GM12865 (cell line): ENCODE measurements at regions not wholly inside any gene's neighbourhood (a gene's known extent, or its start where the extent isn't known, plus 50 kb on each side); places are given as distances from the start of the nearest gene placed in this dataset.

ENCODE experiments used
- DNase-seq: peaks from one replicate; pipeline ENCODE4 v3.0.0; 2010; ENCODE audit warnings: low read depth
- H3K4me3 ChIP-seq: 2 replicates; pipeline ENCODE4 v1.5.1; 2011; ENCODE audit warnings: mild to moderate bottlenecking, low read depth, low read length, control low read depth
- CTCF ChIP-seq: IDR thresholded peaks from 2 replicates; pipeline ENCODE4 v1.5.1; 2011; ENCODE audit warnings: low read length, control low read depth, low read depth, inconsistent platforms; ENCODE audit not compliant: insufficient read depth; ENCODE audit errors: missing control alignments

DNA sequence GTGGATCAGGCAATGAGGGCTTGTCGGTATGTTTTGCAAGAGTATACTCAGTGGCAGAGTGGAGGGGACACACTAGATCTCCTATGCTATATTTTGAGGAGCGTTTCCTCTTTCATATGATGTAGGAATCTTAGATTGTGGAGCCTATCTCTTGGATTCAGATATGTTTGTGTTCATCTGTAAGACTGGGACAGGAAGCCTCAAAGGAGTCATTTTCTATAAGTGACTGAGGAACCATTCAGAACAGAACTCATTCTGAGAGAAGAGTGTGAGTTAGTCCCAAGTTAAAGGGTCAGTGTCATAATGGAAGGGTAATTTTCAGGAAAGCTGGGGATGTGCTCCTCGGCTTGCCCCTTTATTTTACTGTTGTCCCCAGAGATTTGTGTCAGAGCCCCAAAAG, 107.7 kb downstream of the PTGS2 start:
- no peak for TF ChIP-seq CTCF
- no peak for DNase-seq
- no peak overlapping the region for H3K4me3 ChIP-seq

DNA sequence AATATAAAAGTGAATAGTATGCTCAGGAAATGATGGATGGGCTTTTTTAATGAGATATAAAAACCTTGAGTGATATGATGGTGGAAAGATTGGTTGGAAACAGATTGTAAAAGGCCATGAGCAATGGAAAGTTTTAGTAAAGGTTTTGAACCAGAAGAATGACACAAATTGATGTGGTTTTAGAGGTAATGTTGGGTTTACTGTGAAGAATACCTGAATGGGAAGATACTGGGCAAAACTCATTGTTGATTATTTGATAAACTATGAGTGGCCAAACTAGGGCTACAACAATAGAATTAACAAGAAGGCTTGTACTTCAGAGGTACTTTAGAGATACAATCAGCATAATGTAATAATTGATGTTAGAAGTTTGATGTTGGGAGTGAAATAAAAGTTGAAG, 108.5 kb downstream of the PTGS2 start:
- TF ChIP-seq CTCF = no peak
- no peak overlapping the region for H3K4me3 ChIP-seq
- DNase-seq = no peak

DNA sequence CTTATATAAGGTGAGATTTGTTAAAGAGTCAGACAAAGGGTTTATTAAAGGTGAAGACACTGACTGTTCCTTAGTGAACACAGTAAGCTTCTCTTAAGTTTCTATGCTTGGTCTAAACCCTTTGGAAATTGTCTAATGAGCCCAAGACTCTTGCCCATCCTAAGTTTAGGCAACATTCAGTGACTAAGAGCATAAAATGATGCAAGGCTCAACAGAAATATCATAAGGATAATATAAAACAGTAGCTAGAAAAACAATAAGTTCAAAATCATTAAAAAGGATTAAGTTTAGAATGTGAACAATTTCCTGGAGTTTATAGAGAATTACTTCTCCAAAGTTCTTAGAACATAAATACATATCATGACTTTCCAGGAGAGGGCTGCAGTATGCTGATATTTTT, 108.9 kb upstream of the PDC start:
- DNase-seq = no peak
- no peak overlapping the region for H3K4me3 ChIP-seq
- no peak for TF ChIP-seq CTCF

- no peak for DNase-seq
- no peak for TF ChIP-seq CTCF
- H3K4me3 ChIP-seq = no peak overlapping the region
These were observed 107.3 kb upstream of the PDC start for GRCh38 chr1:186568221-186568620.

DNA sequence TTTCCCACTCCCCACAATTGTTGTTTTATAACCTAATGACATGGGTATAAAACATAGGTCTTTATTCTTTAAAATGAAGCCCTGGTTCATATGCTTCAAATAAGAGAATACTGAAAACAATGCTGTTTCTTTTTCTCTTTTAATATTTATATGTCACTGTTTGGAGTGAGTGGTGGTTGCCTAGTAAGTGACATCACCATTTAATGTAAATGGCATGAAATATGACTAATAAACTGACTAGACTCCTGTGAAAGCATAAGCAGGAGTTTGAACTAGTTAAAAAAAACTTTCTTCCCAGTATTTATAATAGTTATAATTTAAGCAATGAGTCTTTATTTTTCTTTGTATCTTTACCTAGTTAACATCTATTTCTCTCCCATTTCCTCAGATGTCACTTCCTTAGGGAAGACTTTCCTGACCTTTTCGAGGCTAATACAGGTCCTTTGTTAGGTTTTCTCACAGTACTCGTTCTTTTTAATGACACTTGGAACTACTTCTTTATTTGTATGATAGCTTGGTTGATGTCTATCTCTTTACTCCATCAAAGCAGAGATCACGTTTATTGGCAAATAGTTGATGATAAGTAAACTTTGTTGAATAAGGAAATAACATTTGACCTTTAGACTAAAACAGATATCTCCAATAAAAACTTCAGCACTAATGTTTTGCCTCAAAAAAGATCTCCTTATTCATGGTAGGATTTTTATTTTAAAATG, 105.4 kb upstream of the PDC start:
- TF ChIP-seq CTCF = no peak
- no peak for DNase-seq
- no peak overlapping the region for H3K4me3 ChIP-seq

GRCh38 chr1:186564582-186564981, 103.7 kb upstream of the PDC start:
- TF ChIP-seq CTCF = no peak
- no peak overlapping the region for H3K4me3 ChIP-seq
- no peak for DNase-seq

GRCh38 chr1:186559601-186560116, 98.7 kb upstream of the PDC start:
- H3K4me3 ChIP-seq = no peak overlapping the region
- no peak for TF ChIP-seq CTCF
- no peak for DNase-seq
